T-helper 1 cell treated with Interleukin-12 subunit alpha and Interleukin-12 subunit beta and Interleukin-4 antibody, amounts not matched to agents 30 μg/mL and 1 μg/mL, for 36 hours (primary cell): ENCODE measurements at regions not wholly inside any gene's neighbourhood (a gene's known extent, or its start where the extent isn't known, plus 50 kb on each side); places are given as distances from the start of the nearest gene placed in this dataset.

Experiments
- H3K27ac Mint-ChIP-seq: one replicate; pipeline ENCODE4 v1.8.0; 2021; ENCODE audit warnings: mild to moderate bottlenecking, mixed read lengths
- H3K27me3 Mint-ChIP-seq: one replicate; pipeline ENCODE4 v1.8.0; 2021; ENCODE audit warnings: low read depth, mixed read lengths
- H3K36me3 Mint-ChIP-seq: one replicate; pipeline ENCODE4 v1.8.0; 2021; ENCODE audit warnings: low read depth, mixed read lengths
- H3K4me1 Mint-ChIP-seq: one replicate; pipeline ENCODE4 v1.8.0; 2021; ENCODE audit warnings: low read depth, mixed read lengths
- H3K4me3 Mint-ChIP-seq: one replicate; pipeline ENCODE4 v1.8.0; 2021; ENCODE audit warnings: mild to moderate bottlenecking, moderate library complexity, mixed read lengths
- H3K9me3 Mint-ChIP-seq: one replicate; pipeline ENCODE4 v1.8.0; 2021; ENCODE audit warnings: mixed read lengths

DNA sequence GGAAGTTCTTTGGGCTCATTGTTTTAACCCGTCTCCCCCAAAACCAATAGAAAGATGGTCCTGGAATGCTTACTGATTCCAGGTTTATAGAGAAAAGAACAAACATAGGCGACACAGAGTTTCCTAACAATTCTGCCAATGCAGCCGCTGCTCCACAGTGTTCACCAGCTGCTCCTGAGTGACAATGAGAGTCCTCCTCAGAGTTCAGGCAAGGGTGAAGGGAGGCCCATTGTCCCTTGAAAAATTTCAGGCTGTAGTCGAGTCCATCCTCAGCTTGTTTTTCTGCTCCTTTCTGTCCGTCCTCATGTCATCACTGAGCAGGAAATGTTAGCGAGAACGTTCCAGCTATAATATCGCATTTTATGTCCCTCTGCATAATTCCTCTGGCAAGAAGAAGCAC lies 537.6 kb downstream of the TCERG1L start:
- Mint-ChIP-seq H3K36me3 (no peaks in the 10 kb centered on the region), H3K4me1 (no peaks in the 10 kb centered on the region), H3K9me3 (no peaks in the 10 kb centered on the region), H3K27me3 (no peaks in the 10 kb centered on the region), H3K4me3 (no peak overlapping the region), H3K27ac (no peak overlapping the region)

DNA sequence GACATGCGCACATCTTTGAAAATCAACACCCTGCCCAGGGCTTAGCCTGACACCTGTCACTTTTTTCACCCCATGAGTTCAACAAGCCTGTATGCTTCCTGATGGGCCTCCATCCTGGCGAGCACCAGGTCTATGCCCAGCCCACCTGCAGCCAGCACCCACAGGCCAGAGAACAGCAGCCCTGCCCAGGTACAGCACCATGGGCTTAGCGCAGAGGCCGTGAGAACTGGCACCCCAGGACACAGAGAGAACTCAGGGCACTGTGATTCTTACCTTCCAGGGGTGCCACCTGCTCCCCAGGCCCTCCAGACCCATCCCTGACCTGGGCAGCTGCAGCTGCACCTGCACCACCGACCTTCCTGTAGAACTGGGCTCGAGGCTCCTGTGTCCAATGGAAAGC lies 536.6 kb downstream of the TCERG1L start:
- no peak overlapping the region for H3K27ac Mint-ChIP-seq
- H3K4me1 Mint-ChIP-seq: no peaks in the 10 kb centered on the region
- no peaks in the 10 kb centered on the region for H3K36me3 Mint-ChIP-seq
- H3K27me3 Mint-ChIP-seq: no peaks in the 10 kb centered on the region
- H3K9me3 Mint-ChIP-seq: no peaks in the 10 kb centered on the region
- no peak overlapping the region for H3K4me3 Mint-ChIP-seq

DNA sequence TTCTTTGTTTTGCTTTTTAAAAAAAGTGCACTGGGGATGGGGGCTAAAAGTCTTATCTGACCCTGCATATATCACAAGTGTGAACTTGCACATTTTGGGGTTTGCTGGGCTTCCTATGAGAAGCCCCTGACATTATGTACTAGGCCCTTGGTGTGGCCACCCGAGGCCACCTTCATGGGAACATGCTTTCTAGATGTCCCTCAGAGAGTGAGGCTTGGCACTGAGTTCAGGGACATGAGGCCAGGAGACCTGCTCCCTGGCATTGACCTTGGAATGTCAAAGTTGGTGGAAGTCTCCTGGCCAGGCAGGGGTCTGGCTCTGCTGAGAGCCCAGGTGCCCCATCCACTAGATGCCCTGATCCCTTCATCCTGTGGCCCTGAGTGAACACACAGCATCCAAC lies 536.2 kb downstream of the TCERG1L start:
- H3K4me1 Mint-ChIP-seq: no peaks in the 10 kb centered on the region
- H3K36me3 Mint-ChIP-seq: no peaks in the 10 kb centered on the region
- H3K4me3 Mint-ChIP-seq: no peak overlapping the region
- H3K9me3 Mint-ChIP-seq: no peaks in the 10 kb centered on the region
- H3K27me3 Mint-ChIP-seq: no peaks in the 10 kb centered on the region
- no peak overlapping the region for H3K27ac Mint-ChIP-seq

DNA sequence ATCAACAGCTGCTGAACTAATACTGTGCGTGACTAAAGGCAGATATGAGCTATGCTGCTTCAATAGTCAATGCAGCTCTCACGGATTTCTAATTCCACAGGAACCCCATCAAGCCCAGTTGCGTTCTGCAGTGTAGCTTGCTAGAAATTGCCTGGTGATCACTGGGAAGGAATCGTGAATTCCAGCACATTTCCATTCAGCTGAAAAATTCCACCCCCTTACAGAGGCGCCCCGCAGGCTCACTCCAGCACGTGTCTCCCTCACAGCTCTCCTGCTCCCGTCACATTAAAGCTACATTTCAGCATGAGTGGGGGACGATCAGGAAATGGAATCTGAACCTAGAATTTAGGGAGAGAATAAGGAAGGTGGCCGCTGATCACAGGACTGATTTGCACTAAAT lies 534.8 kb downstream of the TCERG1L start:
- no peaks in the 10 kb centered on the region for H3K36me3 Mint-ChIP-seq
- no peaks in the 10 kb centered on the region for H3K9me3 Mint-ChIP-seq
- no peaks in the 10 kb centered on the region for H3K4me1 Mint-ChIP-seq
- H3K4me3 Mint-ChIP-seq: no peak overlapping the region
- H3K27me3 Mint-ChIP-seq: no peaks in the 10 kb centered on the region
- no peak overlapping the region for H3K27ac Mint-ChIP-seq

DNA sequence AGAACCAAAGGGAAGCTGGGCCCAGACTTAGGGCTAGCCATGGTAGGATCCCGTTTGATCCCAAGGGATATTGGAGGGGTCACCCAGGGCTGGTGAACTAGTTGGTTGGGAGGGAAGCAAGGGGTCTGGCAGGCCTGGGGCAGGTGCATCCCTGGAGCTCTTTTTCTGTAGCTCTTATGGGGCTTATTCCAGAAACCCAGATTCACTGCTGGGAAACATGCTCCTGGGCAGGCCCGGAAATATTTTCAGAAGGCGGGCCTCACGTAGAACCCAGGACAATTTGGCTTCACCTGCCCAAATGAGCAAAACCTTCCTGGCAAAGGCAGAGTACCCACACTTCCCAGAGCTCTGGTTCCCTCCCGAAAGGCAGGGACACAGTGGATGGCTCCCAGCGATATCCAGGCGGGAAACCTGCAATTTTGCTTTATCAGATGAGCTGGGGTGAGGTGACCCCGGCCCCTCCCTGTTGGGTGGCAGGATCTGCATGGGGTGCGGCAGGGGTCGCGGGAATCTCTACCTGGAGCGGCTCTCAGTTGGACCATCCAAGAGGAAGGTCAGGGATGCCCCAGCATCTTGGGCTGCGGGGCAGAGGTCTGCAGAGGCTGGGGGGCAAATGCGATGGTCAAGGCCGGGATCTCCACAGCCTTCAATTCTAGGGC lies 533.9 kb downstream of the TCERG1L start:
- no peaks in the 10 kb centered on the region for H3K36me3 Mint-ChIP-seq
- H3K27ac Mint-ChIP-seq: no peak overlapping the region
- no peak overlapping the region for H3K4me3 Mint-ChIP-seq
- no peaks in the 10 kb centered on the region for H3K9me3 Mint-ChIP-seq
- no peaks in the 10 kb centered on the region for H3K27me3 Mint-ChIP-seq
- H3K4me1 Mint-ChIP-seq: no peaks in the 10 kb centered on the region

DNA sequence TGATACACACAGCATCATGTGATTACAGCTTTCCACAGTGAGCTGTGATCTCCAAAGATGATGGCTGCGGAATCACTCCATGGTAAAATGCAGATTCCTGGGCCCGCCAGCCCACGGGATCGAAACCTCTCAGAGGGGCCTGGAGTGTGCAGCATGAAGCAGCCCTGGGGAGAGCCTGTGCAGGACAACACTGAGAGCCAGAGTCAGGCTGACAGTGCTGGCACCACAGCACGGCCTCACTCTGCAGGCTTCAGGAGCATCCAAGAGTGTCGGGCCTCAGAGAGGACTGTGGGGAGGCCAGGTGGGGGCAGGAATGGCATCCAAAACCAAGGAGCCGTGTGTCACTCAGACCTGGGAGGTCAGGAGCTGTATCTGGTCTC lies 533.4 kb downstream of the TCERG1L start:
- Mint-ChIP-seq H3K4me1 (no peaks in the 10 kb centered on the region), H3K36me3 (no peaks in the 10 kb centered on the region), H3K9me3 (no peaks in the 10 kb centered on the region), H3K27me3 (no peaks in the 10 kb centered on the region), H3K27ac (no peak overlapping the region), H3K4me3 (no peak overlapping the region)

DNA sequence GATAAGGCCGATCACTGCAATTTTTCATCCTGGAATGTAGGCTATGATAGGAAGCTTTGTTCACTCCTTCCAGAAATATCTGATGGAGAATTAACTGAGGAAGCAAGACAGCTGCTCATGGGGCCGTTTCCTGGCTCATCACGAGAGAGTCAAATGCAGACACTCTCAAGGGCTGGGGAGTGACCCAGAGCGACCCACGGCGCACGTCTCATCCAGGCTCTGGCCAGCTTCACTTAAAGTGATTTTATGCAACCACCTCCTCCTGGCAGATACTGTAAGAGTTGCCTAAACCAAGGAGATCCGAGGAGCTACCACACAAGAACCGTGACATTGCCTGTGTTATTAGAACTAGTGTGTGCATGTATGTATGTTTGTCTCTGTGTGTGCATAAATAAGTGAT lies 530.8 kb downstream of the TCERG1L start:
- Mint-ChIP-seq H3K36me3 (no peaks in the 10 kb centered on the region), H3K4me1 (no peaks in the 10 kb centered on the region), H3K27ac (no peak overlapping the region), H3K27me3 (no peaks in the 10 kb centered on the region), H3K4me3 (no peak overlapping the region), H3K9me3 (no peaks in the 10 kb centered on the region)

DNA sequence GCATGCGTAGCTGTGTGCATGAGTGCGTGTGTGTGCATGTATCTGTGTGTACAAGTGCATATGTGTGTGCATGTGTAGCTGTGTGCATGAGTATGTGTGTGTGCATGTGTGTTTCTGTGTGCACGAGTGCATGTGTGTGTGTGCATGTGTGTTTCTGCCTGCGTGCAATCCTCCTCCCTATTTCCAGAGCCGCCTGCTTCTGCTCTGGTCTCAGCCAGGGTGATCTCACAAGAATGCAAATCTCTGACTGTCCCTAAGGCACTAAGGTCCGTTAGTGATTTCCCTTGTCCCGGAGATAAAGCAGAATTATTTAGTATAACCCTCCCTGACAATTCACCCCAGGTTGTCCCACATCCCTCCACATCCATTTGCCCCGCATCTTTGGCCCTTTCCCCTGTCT lies 530.3 kb downstream of the TCERG1L start:
- H3K27ac Mint-ChIP-seq: no peak overlapping the region
- H3K36me3 Mint-ChIP-seq: no peaks in the 10 kb centered on the region
- no peak overlapping the region for H3K4me3 Mint-ChIP-seq
- H3K4me1 Mint-ChIP-seq: no peaks in the 10 kb centered on the region
- no peaks in the 10 kb centered on the region for H3K9me3 Mint-ChIP-seq
- no peaks in the 10 kb centered on the region for H3K27me3 Mint-ChIP-seq

DNA sequence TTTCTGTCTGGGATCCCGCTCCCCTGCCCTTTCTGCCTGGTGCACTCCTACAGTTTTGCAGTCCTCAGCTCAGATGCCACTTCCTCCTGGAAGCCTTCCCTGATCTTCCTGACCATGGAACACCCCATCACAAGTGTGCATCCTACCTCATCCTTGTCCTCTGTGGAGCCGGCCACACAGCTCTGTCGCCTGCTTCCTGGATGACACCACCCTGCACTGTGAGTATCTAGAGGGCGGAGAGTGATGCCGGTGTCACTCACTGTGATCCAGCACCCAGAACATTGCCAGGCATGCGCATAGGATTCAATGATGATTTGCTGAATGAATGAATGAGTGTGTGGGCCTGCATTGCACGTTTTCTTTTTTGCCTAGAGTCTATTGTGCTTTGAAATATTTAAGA lies 529.9 kb downstream of the TCERG1L start:
- Mint-ChIP-seq H3K27ac (no peak overlapping the region), H3K36me3 (no peaks in the 10 kb centered on the region), H3K4me1 (no peaks in the 10 kb centered on the region), H3K27me3 (no peaks in the 10 kb centered on the region), H3K9me3 (no peaks in the 10 kb centered on the region), H3K4me3 (no peak overlapping the region)

DNA sequence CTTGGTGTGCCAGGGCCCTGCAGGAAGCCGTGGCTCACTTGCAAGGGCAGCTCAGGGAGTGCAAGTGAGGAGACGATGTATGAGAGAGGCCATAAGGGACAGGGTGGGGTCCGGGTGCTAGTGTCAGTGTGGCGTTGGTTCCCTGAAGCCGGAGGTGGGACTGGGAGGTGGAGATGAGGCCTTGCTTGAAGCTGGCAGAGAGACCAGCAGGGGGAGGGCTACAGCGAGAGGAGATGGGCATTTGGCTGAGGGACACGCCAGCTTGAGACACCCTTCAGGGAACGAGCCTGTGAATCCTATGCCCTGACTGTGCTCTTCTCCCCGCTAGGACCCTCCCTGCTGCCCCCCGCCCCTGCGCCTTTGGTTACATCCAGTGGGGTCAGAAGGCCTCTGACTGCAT lies 529.1 kb downstream of the TCERG1L start:
- Mint-ChIP-seq H3K4me3 (no peak overlapping the region), H3K27ac (no peak overlapping the region), H3K27me3 (no peaks in the 10 kb centered on the region), H3K4me1 (no peaks in the 10 kb centered on the region), H3K36me3 (no peaks in the 10 kb centered on the region), H3K9me3 (no peaks in the 10 kb centered on the region)

DNA sequence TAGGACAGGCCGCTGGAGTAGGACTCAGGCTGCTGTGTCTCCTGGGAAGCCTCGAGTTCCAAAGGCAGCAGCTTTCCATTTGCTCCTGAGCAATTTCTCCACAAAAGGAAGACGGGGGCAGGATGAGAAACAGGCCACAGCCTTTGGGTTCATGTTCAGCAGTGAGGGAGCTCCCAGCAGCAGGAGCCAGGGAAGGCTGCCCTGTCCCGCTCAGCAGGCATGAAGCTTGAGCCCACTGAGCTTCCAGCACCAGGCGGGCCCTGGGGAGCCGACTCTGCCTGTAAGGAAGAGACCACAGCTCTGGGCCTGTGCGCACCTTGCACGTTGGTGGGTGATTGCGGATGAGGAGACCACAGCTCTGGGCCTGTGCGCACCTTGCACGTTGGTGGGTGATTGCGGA lies 527.2 kb downstream of the TCERG1L start:
- Mint-ChIP-seq H3K4me3 (no peak overlapping the region), H3K27me3 (no peaks in the 10 kb centered on the region), H3K27ac (no peak overlapping the region), H3K36me3 (no peaks in the 10 kb centered on the region), H3K4me1 (no peaks in the 10 kb centered on the region), H3K9me3 (no peaks in the 10 kb centered on the region)

DNA sequence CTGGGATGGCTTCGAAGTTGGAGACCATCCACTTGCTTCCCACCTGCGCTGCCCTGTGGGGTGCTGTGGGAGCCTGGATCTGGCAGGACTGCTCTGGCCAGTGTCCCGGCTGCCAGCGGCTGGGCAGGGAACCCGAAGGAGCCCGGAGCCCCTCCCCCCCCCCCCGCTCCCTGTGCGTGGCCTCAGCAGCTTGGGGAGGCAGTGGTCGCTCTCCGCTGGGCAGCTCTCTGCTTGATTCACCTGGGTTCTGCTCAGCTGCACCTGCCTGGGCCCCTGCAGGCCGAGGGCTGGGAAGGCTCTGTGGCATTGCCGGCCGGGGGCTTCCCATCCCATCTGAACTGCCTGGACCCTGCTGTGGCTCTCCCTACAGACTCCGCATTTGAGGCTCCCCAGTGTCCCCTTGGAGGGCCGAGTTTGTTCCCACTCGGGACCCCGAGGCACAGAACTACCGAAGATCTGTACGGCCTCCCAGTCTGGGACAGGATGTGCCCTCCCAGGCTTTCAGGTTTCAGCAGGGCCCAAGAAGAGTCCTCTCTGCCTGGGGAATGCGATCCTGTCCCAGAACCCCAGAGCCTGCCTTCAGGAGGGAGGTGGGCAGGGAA lies 525.1 kb downstream of the TCERG1L start:
- Mint-ChIP-seq H3K36me3 (no peaks in the 10 kb centered on the region), H3K27me3 (no peaks in the 10 kb centered on the region), H3K9me3 (no peaks in the 10 kb centered on the region), H3K27ac (no peak overlapping the region), H3K4me1 (no peaks in the 10 kb centered on the region), H3K4me3 (no peak overlapping the region)

DNA sequence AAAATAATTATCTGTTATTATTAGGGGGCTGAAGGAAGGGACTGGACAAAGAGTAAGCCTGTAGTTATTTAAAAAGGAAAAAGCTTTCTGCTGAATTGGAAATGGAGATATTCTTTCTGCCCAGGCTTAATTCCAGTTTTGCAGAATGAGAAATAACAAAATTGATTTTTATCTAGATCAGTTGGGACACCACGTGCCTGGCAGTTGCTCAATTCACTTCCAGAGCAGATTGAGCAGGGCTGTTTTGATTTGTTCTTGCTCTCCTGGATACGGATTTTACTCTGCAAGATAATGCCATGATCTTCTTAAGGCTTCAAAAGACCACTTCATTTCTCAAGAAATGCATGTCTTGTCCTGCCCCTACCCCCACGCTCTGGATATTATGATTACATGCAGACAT lies 524.3 kb downstream of the TCERG1L start:
- Mint-ChIP-seq H3K27me3 (no peaks in the 10 kb centered on the region), H3K9me3 (no peaks in the 10 kb centered on the region), H3K4me1 (no peaks in the 10 kb centered on the region), H3K4me3 (no peak overlapping the region), H3K36me3 (no peaks in the 10 kb centered on the region), H3K27ac (no peak overlapping the region)

DNA sequence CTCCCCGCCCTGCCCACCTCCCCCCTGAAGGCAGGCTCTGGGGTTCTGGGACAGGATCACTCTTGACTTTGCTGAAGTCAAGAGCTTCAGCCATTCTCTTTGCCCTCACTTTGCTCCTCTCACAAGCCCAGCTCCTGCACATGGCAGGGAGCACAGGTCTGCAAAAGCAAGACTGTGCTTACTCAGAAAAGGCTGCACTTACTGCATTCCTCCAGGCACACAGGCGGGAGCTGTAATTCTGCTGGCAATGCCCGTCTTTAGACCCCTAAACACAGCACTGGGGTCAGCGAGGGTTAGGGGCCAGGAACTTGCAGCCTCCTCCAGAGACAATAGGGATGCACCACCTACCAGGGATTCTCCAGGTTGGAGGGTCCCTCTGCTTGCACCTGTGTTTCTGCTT lies 523.7 kb downstream of the TCERG1L start:
- Mint-ChIP-seq H3K9me3 (no peaks in the 10 kb centered on the region), H3K4me1 (no peaks in the 10 kb centered on the region), H3K27me3 (no peaks in the 10 kb centered on the region), H3K36me3 (no peaks in the 10 kb centered on the region), H3K4me3 (no peak overlapping the region), H3K27ac (no peak overlapping the region)

DNA sequence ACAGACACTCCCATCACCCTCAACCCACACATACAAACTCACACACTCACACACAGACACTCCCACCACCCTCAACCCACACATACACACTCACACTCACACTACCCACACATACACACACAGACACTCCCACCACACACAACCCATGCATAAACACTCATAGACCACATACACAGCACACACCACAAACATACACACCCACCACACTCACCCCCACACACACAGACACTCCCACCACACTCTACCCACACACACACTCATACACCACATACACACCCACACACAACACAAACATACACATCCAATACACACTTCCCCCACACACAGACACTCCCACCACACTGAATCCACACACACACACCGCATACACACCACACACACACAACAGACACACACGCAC lies 521.2 kb downstream of the TCERG1L start:
- H3K9me3 Mint-ChIP-seq: no peaks in the 10 kb centered on the region
- H3K4me3 Mint-ChIP-seq: no peak overlapping the region
- H3K36me3 Mint-ChIP-seq: no peaks in the 10 kb centered on the region
- no peaks in the 10 kb centered on the region for H3K27me3 Mint-ChIP-seq
- no peaks in the 10 kb centered on the region for H3K4me1 Mint-ChIP-seq
- H3K27ac Mint-ChIP-seq: no peak overlapping the region
